HG03558 (cell line): ENCODE measurements at regions not wholly inside any gene's neighbourhood (a gene's known extent, or its start where the extent isn't known, plus 50 kb on each side); places are given as distances from the start of the nearest gene placed in this dataset.

Experiments
- ATAC-seq: cut with Tn5 transposase; IDR thresholded peaks from one replicate; pipeline ENCODE4 v1.9.1; 2021; ENCODE audit warnings: moderate number of reproducible peaks; ENCODE audit not compliant: unreplicated experiment; ENCODE audit errors: extremely low read depth

GRCh38 chr11:95371153-95371552, 140.2 kb upstream of the SESN3 start:
- ATAC-seq, result no peak

- no peak for ATAC-seq
Measured at GRCh38 chr11:95367726-95368125, 136.7 kb upstream of the SESN3 start.

GRCh38 chr11:95365348-95365747, 134.3 kb upstream of the SESN3 start:
- no peak for ATAC-seq

- ATAC-seq, result no peak
Measured at GRCh38 chr11:95364324-95365295, 133.6 kb upstream of the SESN3 start.

- ATAC-seq, result no peak
Measured at GRCh38 chr11:95363708-95364107, 132.7 kb upstream of the SESN3 start.

GRCh38 chr11:95363164-95363563, 132.2 kb upstream of the SESN3 start:
- no peak for ATAC-seq

GRCh38 chr11:95361180-95361579, 130.2 kb upstream of the SESN3 start:
- ATAC-seq, result no peak

- ATAC-seq, result no peak
Measured at GRCh38 chr11:95360377-95361075, 129.5 kb upstream of the SESN3 start.

- no peak for ATAC-seq
Measured at GRCh38 chr11:95359756-95360155, 128.8 kb upstream of the SESN3 start.

- no peak for ATAC-seq
Measured at GRCh38 chr11:95359341-95359663, 128.3 kb upstream of the SESN3 start.

- no peak for ATAC-seq
Measured at GRCh38 chr11:95358511-95359340, 127.7 kb upstream of the SESN3 start.

GRCh38 chr11:95354304-95354703, 123.3 kb upstream of the SESN3 start:
- ATAC-seq, result no peak

GRCh38 chr11:95353706-95354105, 122.7 kb upstream of the SESN3 start:
- no peak for ATAC-seq

GRCh38 chr11:95352733-95353346, 121.8 kb upstream of the SESN3 start:
- no peak for ATAC-seq

- ATAC-seq, result no peak
Measured at GRCh38 chr11:95349345-95349942, 118.4 kb upstream of the SESN3 start.

GRCh38 chr11:95346265-95346664, 115.3 kb upstream of the SESN3 start:
- ATAC-seq, result no peak

GRCh38 chr11:95345651-95346050, 114.6 kb upstream of the SESN3 start:
- no peak for ATAC-seq

- ATAC-seq, result no peak
Measured at GRCh38 chr11:95344932-95345642, 114.1 kb upstream of the SESN3 start.

- ATAC-seq, result no peak
Measured at GRCh38 chr11:95341221-95341620, 110.2 kb upstream of the SESN3 start.
